Hematopoietic multipotent progenitor cell treated with erythropoietin and hydrocortisone succinate and interleukin-3 and kit ligand, for 17 days (in vitro differentiated cells): ENCODE measurements at regions not wholly inside any gene's neighbourhood (a gene's known extent, or its start where the extent isn't known, plus 50 kb on each side); places are given as distances from the start of the nearest gene placed in this dataset.
"Not testable (repeated sequence)": the region's sequence is repeated elsewhere in the genome, so short reads cannot be mapped to it uniquely, and the experiment has no call there.

Experiments used
- DNase-seq: peaks from one replicate; pipeline ENCODE4 v3.0.0-alpha.2; 2015; ENCODE audit warnings: low spot score

DNA sequence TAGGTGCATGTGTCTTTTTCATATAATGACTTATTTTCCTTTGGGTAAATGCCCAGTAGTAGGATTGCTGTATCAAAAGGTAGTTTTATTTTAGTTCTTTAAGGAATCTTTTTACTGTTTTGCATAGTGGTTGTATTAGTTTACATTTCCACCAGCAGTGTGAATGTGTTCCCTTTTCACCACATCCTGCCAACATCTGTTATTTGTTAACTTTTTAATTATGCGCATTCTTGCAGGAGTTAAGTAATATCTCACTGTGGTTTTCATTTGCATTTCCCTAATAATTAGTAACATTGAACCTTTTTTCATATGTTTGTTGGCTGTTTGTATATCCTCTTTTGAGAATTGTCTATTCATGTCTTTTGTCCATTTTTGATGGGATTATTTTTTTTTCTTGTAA lies 1761.9 kb downstream of the PLA2G4A start:
- no peak for DNase-seq

DNA sequence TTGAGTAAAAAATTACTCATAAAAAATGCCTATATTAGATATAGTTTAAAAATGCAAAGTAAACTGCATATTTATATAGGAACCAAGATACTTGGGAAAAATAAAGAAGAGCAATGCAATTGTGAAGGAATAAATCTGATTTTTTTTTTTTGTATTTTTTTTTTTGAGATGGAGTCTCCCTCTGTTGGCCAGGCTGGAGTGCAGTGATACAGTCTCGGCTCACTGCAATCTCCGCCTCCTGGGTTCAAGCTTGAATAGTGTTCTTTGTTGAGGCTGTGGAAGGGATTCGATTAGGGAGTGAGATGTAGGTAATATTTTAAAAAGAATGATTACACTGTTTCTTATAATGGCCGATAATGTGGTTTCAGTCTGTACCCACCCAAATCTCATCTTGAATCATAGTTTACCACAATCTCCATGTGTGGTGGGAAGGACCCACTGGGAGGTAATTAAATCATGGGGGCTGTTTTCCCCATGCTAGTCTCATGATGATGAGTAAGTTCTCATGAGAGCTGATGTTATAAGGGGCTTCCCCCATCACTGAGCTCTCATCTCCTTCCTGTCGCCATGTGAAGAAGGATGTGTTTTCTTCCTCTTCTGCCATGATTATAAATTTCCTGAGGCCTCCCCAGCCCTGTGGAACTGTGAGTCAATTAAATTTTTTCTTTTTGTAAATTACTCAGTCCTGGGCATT lies 1765.9 kb downstream of the PLA2G4A start:
- no peak for DNase-seq

DNA sequence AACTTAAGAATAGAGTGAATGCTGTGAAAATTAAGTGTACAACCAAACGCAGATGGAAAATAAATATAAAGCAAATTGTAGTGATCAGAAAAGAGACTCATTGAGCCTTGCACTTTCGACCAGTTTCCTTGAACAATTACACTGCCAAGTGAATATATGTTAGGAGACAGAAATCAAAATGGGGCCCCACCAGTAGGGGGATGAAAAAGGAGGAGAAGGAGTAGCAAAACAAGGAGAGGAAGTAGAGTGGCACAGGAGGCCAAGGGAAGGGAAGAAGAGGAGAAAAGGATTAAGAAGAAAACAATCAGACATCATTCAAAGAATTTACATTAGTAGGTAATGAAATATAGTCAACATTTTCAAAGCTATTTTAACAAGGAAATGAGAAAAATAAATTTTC lies 1770.6 kb downstream of the PLA2G4A start:
- DNase-seq = no peak

DNA sequence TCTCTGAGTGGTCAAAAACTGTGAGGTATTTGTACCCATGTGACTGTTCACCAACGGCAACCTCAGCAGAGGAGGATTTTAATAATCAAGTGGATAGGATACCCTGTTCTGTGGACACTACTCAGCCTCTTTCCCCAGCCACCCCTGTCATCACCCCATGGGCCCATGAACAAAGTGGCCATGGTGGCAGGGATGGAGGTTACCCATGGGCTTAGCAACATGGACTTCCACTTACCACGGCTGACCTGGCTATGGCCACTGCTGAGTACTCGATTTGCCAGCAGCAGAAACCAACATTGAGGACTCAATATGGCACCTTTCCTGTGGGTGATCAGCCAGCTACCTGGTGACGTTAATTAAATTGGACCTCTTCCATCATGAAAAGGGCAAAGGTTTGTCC lies 1782.7 kb downstream of the PLA2G4A start:
- DNase-seq = no peak

DNA sequence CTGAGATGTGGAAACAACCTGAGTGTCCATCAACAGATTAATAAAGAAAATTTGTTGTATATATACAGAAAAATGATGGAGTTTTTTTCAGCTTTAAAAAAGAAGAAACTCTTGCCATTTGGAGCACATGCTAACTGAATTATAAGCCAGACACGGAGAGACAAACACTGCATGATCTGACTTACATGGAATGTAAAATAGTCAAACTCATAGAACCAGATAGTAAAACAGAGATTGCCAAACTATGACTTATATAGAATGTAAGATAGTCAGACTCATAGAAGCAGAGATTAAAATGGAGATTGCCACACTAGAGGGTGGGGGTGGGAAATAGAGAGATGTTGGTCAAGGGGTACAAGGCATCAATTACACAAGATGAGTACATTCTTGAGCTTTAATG lies 1786.6 kb downstream of the PLA2G4A start:
- no peak for DNase-seq

DNA sequence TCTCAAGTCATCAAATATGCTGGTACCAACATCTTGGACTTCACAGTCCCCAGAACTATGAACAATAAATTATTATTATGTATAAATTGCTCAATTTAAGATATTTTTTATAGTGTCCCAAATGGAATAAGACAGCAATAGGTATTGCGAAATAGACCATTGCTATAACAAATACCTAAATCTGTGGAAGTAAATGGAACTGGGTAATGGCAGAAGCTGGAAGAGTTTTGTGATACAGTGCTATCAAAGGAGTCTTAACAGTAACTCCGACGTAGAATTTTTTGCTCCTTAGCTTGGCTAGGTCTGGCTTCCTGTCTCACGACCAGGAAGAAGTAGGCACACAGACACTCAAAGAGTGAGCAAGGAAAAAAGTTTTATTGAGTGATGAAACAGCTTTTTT lies 1791.5 kb downstream of the PLA2G4A start:
- DNase-seq = no peak

DNA sequence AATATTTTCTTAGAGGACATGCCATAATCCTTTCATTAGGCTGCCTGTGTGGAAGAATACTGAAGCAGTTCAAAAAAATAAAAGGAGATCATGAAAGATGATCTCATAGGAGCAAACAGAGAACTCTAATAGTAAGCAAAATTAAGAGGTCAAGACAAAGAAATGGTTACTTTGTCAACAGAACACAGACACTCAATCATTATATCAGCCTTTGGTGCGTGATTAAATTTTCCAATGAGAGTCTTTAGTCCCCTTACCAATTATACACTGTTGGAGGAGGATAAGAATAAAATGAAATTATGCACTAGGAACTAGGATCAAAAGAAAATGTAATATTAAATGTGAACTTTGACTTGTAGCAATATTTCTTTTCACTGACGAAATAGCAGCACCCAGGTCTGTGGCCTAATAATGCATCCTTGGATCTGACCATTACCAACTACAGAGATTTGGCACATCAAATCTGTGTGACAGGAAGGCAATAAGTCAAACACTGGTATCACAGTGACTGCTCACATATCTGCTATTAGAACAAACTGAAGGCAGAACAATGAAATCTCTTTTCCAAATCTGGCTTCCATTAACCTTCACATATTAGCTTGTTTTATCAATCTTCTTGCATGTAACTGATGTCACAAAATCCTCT lies 1812.9 kb downstream of the PLA2G4A start:
- DNase-seq = no peak

DNA sequence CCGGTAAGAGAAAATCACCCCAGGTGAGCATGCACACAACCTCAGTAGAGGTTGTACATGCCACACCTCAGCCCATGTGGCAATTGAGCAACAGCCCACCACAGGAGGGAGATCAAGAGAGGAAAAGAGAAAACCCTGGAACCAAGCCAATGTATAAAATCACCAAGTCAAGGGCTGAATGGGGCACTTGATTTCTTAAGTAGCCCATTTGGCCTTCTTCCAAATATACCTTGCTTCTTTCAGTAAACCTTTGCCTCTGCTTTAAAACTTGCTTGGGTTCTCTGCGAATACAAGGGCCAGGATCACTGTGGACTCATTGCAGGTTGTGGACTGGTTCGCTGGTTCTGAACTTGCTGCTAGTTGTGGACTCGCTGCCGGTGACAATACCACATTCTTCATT lies 1814.0 kb downstream of the PLA2G4A start:
- no peak for DNase-seq

DNA sequence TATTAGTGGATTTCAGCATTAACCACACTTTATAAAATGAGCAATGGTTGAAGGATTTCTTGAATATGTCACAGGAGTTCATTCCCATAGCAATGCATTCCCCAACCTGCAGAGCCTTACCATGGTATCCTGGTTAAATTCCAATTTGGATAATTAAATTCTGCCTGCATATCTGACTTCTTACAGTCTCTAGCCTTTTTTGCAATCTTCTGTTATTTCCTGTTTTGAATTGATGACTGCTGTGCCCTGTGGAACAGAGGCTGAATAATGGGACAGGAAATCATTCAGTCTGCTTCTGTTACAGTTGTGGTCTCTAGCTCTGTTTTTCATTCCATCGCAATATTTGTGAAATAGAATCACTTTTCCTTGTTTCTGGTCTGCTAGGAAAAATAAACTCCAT lies 1823.9 kb downstream of the PLA2G4A start:
- DNase-seq = no peak

DNA sequence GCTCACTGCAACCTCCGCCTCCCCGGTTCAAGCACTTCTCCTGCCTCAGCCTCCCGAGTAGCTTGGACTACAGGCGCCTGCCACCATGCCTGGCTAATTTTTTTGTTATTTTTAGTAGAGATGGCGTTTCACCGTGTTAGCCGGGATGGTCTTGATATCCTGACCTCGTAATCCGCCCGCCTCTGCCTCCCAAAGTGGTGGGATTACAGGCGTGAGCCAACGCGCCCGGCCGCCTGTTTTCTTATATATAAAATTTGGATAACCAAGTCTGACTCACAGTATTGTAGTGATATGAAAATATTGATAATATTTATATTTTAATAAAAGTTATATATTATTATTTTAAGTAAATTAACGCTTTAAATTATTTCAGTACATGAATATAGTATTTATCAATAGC lies 1821.7 kb downstream of the BRINP3 start:
- not testable (repeated sequence) for DNase-seq

DNA sequence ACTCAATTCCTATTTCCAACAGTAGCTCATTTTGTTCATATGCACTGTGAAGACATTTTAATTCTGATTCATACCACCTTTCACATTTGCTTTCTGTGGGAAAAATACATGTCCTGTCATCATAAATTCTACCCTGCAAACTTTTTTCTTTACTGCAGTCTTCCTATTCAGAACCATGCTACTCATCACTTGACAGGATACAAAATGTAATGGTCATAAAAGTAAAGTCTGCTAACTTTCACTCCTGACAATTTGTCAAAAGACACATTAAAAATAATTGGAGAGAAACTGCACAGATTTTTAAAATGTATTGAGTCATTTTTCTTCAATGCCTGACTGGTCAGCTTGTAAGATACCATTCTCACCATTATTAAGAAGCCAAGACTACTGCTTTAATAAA lies 1817.1 kb downstream of the BRINP3 start:
- DNase-seq = no peak

DNA sequence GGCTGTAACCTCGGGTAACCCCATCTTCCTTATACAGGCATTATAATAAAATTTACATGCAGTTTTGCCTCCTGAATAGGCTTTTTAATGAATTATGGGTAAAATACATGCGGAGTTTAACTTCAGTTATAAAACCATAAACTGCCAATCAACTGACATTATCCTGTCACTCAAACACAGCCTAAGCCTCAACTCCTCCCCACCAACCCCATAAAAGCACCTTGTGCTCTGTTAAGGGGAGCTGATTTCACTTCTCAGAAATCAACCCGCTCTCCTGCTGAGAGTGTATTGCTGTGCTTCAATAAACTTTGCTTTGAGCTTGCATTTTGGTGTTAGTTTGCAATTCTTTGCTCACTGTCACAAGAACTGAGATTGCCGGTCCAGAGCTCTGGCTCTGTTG lies 1812.2 kb downstream of the BRINP3 start:
- no peak for DNase-seq

DNA sequence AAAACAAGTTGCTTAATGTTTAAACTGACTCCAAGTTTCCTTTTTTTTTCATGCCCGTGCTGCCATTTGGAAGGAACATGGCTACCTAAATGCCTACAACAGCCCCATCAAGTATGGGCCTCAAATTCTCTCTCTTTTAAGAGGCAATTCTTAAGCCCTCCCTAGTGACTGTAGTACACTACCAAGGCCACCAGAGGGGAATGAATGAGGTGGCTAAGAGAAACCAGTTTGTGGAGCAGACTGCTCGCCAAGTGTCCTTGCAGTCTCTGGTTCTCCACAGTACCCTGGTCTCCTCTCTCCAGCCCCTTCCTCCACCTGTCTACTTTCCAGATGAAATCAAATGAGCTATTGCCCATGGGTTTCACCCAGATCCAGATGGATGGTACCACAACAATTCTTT lies 1809.6 kb downstream of the BRINP3 start:
- DNase-seq = no peak

DNA sequence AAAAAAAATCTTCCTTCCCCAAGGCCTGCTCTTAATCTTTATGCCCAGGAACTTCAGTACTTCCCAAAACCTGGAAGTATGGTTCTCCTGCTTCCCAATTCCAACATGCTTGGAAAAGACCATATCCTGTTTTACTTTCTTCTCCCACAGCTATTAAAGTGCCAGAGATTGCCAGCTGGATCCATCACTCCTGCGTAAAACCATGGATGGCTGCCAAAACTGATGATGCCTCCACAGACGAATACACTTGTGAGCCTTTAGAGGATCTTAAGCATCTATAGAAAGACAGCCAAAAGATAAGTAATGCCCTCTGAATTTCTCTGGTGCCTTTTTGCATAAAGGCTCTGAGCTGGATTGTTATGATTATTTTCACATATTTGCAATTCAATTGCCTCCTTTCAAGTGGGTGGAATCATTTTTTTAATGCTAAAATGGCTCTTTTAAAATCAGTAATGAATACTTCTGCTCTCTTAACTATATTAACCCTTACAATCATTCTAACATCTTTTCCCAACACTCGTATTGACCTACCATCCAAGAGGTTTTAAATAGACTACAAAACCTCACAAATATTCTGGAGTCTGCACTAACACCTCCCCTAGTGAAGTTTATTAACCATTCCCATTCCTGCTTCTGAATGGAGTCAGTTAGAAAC lies 1807.8 kb downstream of the BRINP3 start:
- DNase-seq = no peak

DNA sequence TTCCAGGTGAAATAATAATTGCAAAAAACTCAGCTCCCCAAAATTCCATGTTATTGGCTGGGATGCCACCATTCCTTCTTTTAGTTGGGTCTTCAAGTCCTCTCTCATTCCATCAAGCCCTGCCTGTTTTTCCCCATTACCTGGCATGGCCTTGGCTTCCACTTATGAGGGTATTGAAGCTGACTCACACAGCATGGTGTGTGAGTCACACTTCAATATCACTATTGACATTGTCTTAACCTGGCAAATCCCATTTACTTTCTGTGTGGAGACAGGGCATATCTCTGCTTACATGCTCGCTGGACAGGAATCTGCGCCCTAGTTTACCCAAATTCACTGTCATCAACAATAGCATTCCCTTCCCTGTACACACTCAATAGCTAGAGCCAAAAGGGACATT lies 1806.8 kb downstream of the BRINP3 start:
- DNase-seq = no peak

DNA sequence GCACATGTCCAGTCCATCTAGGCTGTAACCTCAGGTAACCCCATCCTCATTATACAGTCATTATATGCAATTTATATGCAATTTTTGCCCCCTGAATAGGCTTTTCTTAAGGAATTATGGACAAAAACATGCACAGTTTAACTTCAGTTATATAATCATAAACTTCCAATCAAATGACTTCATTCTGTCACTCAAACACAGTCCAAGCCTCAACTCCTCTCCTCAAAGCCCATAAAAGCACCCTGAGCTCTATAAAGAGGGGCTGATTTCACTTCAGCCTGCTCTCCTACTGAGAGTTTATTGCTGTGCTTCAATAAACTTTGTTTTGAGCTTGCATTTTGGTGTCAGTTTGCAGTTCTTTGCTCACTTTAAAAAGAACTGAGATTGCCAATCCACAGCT lies 1805.5 kb downstream of the BRINP3 start:
- no peak for DNase-seq

DNA sequence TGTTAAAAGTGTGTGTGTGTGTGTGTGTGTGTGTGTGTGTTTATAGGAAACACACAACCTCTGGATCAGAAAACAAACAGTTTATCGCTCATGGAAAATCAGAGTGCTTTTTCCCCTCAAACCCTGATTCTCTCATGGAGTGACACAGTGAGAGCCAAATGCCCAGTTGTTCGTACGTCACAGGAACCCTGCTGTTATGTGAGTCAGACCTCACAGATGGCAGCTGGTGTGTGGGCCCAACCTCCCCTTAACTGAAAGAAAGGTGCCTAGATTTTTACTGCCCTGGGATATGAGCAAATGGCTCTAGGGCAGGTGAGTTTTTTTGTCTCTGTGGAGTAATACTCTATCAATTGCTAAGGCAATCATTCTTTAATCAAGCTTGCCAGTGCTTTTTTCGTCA lies 1788.1 kb downstream of the BRINP3 start:
- DNase-seq = no peak

DNA sequence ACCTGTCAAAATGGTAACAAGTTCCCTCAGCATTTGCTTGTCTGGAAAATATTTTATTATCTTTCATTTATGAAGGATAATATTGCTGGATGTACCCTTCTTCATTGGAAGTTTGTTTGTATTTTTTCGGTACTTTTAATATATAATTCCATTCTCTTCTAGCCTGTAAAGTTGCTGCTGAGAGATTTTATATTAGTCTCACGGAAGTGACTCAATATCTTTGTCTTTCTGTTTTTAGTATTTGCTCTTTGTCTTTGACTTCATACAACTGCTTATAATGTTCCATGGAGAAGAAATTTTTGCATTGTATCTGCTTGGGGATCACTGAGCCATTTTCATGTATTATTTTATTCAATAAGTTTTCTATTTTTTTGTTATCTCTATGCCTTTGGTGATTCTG lies 1777.5 kb downstream of the BRINP3 start:
- DNase-seq = no peak

DNA sequence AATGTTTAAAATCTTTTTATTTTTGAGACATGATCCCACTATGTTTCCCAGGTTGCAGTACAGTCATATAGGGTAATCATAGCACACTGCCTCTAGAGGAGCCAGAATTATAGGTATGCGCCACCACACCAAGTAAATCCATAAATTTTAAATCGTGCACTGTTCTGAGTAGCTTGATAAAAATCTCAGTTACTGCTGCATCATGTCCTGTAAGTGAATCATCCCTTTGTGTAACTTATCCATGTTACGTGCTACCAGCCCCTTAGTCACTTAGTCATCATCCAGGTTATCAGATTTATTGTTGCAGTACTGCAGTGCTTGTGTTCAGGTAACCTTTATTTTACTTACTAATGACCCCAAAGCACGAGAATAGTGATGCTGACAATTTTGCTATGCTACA lies 1770.9 kb downstream of the BRINP3 start:
- no peak for DNase-seq

DNA sequence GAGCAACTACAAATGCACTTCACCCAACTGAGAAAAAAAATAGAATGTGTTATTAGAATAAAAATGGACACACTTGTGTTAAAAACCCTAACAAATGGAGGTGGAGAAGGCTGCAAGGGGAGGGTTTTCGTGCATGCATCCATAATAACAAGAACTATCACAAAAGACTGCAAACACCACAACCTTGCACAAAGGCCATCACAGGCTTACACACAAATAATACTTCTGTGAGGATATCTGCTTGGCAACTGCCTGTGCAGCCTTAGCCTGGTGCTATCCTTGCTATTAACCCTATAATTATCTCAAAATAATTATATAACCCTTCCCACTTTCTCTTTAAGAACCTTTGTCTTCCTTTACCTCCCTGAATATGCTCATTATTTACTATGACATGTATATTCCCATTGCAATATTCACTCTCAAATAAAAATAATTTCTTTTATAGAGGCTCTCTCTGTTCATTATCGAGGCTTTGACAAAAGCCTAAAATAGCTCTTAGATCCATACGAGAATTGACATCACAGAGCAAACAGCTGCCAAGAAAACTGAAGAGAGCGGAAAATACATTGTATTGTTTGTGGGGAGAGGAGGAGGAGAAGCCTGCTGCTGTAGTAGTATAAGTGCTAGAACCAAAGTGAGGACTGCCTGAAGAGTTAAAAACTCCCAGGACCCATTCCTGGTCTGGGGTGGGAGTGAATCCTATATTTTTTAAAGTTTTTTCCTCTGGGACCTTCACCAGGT lies 1768.7 kb downstream of the BRINP3 start:
- DNase-seq = no peak

DNA sequence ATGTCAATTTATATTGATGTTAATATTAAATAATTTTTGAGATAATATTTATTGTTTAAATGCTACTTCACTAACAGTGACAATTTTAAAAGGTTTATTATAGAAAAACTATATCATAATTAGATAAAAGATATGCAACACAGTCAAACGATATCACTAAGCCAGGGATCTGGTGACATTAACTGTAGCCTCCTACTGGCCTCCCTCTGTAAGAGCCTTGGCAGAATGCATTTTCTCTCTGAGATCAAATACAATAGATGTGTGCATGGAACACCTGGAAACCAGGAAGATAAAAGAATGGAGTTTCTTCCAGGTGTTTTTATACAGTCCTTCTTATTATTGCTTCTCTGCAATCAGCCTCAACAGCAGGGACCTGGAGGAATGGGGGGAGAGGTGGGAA lies 1762.1 kb downstream of the BRINP3 start:
- DNase-seq = no peak

DNA sequence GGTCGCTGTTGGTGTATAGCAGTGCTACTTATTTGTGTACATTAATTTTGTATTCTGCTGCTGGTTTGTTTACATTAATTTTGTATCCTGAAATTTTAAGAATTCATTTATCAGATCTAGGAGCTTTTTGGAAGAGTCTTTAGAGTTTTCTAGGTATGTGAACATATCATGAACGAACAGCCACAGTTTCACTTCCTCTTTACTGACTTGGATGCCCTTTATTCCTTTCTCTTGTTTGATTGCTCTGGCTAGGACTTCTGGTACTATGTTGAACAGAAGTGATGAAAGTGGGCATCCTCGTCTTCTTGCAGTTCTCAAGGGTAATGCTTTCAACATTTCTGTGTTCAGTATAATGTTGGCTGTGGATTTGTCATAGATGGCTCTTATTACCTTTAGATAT lies 1757.9 kb downstream of the BRINP3 start:
- DNase-seq = no peak
